T-helper 22 cell (primary cell): ENCODE measurements at regions not wholly inside any gene's neighbourhood (a gene's known extent, or its start where the extent isn't known, plus 50 kb on each side); places are given as distances from the start of the nearest gene placed in this dataset.

Experiments used
- DNase-seq: peaks from one replicate; pipeline ENCODE4 v3.0.0-alpha.2; 2020; ENCODE audit warnings: low read depth

DNA sequence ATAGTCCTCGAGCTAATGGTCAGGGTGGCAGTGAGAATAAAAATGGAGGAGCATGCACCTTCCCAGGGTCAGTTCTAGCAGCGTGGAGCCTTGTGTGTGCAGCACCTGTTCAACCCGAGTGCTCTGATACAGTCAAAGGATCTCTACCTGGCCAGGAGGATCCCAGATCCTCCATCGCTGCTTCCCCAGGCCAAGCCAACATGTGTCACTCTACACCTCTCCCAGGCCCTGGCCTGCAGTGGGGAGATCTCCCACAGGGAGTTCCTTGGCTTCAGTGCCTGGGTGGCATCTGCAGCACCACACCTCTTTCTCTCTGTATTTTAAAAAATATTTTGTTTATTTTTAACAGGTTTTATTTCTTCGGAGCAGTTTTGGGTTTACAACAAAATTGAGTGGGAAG, 414.8 kb upstream of the C2CD4B start:
- no peak for DNase-seq

DNA sequence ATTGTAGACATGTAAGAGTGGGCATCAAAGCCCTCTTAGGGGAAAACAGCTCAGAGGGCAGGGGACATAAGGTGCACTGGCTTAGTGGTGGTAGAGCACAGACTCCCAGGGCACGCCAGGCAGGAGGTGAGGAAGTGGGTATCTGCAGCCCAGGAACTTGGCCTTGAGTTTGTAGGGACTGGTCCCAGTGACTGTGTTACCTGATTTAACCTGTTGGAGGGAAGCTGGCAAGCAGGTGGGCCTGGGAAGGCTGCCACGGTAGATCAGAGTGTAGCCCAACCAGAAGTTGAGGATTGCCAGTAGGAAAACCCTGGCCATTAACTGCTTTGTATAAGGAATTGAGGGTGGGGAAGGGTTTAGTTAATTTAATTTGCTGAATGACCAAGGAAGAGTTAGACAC, 417.5 kb upstream of the C2CD4B start:
- DNase-seq = no peak

DNA sequence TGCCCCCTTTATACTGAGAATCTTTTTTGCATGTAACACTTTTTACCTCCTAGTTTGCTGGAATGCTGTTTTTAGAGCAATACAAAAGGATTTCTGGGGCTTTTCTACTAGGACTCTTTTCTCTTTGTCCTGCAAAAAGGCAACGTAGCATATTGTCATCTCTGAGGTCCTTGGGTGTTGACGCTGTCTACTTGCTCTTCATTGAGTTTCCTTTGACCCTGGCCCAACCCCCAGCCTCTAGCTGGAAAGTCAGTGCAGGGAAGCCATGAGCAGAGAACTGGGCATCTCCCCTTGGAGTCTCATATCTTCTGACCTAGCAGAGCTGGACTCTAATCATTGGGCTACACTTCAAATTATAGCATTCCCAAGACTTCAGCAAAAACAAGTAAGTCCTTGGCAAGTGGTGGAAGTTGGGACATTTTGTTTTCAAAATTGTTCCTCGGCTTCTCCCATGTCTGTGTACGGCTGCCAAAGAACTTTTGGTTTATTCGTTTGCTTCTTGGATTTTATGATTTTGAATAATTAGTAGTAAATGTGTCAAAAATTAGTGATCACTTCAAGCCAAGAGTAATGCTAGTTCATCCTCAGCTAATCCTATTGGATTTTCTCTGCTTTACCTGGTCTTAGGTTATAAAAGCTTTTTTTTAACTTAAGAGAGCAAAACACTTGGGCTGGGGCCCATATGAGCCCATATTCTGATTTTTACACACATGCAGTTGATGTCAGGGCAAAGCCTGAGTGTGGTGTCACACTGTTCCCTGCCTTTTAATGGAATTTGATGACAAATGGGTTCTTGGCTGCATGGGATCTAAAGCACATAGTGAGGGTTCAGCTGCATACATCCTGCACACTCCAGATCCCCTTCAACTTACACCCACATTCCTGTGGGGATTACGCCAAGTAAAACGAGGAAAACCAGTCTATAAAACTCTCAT, 419.5 kb upstream of the C2CD4B start:
- no peak for DNase-seq

DNA sequence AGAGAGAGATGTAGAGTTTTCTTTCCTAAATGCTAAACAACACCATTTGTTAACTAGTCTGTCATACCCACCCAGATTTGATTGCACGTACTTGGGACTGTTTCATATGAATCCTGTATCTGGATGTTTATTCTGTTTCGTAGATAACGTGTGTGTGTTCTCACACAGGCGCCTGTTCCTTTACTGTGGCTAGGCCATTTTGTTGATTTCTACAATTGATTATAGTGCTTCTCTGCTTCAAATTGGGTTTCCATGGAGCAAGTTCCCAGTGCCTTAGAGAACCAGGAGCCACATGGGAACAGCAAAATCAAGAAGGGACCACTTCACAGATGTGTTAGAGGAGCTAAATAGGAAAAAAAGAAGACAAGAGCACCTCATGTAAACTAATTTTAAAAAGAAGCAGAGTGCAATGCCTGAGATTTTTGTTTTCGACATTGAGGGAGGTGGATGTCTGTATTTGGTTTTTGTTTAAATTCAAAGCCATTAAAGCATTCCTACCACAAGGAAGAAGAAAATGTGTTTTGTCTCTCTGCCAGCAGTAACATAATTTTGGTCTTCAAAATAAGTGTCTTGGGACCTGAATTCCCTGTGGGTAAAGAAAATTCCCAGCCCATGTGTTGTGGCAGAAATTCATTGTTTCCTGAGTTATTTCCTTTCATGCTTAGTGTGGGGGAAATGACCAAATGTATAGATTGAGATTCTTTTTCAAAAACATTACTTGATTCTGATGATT, 424.0 kb upstream of the C2CD4B start:
- no peak for DNase-seq

DNA sequence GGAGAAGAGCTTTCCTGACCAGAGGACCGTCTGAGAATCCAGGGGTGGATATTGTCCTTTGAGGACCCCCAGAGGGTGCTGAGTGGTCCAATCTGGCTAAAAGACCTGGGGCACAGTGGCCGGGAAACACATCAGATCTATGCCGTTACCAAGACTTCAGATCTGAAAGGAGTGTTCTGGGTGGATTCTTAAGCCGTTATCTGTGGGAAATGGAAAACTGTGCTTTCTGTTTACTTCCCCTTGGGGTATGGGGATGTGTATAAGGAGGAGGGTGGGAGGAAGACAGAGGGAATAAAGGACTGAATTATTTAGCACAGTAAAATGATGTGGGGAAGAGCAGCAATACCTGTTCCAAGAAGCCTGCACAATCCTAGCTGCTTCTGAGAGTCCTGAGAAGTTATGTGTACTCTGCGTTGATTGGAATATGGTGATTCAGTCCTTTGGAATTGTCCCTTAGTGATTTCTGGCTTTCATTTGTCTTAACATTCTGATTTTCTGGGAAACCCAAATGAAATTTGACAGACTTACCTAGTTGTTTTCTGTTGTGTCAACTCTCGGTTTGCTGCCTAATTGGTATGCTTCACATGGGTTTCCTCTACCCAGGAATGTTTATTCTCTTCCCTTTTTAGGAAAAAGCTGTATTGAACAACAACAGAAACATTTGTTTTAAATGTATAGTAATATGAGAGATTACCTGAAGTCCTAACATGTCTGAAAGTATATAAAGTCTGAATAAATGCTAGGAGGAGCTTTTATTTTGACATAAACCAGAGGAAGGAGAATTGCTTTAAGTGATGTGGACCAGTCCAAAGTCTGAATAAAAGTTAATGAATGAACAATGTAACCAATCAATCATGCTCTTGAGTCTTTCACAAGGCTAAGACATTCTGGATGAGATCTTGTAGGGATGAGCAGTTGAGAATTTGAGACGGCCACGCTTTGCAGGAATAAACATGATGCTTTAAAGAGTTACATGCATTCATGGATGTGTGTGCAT, 427.1 kb upstream of the C2CD4B start:
- DNase-seq = no peak

DNA sequence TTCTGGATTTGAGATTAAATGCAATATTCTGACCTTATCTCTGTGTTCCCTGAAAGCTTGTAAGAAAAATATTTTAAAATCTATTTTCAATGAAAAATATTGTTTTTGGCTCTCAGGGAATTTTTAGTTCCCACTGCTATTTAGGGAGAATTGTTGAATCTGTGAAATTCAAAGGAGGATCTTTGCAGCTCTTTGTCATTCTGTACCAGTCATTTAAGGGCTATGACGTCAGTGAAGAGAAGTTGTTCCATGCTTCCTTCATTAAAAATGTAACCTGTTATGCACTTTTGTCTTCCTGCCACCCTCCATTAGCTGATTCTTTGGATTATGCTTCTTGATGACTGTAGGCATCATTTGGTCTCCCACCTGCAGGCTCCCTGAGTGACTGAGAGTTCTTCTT, 427.8 kb upstream of the C2CD4B start:
- no peak for DNase-seq

DNA sequence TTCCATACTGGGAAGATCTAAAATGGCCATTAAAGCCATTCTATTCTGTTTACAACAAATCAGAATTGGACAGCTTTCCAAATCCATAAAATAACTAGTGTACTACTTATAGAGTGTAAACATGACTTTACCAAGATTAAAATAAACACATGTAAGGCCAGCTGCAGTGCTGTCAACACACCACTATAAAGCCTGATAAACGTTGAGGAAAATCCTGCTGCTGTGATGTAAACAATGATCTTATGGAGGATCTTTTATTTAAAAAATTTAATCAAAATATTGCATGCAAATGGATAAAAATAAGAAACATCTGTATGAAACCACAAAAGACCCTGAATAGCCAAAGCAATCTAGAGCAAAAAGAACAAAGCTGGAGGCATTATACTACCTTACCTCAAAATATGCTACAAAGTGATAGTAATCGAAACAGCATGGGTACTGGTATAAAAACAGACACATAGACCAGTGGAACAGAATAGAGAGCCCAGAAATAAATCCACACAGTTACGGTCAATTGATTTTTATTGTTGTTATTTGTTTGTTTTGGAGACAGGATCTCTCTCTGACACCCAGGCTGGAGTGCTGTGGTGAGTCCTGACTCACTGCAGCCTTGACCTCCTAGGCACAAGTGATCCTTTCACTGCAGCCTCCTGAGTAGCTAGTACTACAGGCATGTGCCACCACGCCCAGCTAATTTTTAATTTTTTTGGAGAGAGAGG, 428.8 kb upstream of the C2CD4B start:
- no peak for DNase-seq

DNA sequence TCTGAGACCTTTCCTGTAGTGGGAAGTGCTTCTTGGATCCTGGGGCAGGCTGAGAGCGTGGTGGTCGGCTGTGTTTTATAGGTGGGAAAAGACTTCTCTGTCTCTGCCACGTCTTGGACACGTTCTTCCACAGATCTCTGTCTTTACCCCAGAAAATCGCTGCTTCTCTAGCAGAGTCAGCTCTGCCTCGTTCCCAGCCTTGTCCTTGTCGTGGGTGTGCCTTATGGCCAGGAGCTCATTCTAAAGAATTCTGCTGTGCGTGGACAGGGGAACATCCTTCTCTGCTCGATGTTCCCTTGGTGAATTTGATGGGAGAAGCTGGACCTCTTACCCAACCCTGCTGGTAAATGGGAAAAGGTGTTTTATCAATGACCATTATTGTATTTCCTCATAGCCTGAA, 433.1 kb upstream of the C2CD4B start:
- no peak for DNase-seq

DNA sequence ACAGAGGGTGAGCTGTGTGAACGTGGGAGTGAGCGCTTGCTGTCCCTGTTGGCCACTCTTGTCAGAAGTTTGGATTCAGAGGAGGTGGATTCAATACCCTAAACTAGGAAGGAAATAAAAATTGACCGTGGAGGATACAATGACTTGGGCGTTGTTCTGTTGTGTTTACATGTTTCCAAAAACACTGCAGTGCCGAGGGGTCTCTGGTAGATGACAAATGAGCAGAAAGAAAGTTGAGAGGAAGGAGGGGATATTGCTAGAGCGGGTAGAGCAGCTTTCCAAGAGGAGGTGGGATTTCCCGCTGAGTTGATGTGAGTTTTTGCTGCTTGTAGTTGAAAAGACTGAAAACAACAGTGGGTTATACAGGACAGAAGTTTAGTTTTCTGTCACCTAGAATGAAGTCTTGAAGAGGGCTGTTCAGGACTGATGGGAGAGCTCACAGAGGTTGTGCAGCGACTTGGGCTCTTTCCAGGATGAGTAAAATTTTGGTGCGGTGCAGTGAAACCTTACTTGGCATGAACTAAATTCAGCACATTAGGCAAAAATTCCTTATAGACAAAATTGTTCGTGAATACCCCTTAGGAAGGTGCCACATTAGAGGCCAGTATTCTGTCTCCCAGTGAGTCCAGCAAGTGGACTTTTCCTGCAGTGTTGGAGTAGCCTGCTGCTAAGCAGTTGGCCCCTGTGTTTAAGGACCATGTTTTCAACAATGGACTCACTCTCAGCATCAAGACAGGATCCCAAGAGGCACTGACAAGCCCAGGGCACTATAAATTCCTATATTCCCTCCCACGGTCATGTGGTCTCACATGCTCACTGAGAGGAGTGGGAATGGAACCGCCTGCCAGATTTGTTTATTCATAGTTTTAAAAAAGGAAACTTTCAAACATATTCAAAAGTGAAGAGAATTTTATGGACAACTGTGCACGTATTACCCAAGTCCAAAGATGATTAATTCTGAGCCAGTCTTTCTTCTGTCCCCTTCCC, 435.0 kb upstream of the C2CD4B start:
- no peak for DNase-seq

DNA sequence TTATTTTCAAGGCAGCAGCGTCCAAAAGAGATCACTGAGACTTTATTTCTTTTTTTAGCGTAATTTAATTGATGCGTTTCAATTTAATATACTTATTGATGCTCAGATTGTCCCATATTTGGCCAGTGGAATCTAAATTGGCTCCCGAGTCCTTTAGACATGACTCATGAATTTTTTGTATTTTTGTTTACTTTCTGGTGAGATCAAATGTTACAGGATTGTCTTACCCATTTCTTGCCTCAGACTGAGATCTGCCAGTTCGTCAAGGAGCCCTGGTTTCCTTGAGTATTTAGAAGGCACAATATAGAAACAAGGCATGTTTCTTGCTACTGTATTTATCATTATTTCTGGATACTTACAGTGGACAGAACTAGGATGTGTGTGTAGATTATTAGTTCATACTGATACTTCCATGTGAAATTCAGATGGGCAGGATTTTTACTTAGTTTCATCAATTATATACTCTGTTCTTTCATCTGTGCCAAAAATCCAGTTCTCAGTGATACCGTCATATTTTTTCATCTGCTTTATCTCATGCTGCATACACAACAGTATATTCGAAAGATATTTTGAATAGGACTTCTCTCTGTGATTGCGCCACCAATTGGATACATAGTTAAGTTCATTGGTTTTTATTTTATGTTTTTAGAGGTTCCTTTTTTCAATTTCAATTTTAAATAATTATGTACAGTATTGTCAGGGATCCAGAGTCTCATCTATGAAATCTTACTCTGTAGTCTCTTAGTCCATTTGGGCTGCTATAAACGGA, 436.9 kb upstream of the C2CD4B start:
- DNase-seq = no peak

DNA sequence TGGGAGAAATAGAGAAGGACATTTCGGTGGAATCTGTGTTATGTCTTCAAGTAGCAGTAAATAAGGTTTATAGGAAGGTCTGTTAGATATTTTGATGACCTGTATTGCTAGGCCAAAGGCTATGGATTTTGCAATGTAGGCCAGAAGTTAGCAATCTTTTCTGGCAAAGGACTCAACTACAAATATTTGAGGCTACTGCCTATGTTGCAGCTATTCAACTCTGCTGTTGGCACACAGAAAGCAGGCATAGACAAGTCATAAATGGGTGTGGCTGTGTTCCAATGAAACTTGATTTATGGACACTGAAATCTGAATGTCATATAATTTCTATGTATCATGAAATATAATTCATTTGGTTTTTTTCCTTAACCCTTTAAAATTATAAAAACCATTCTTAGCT, 438.7 kb upstream of the C2CD4B start:
- no peak for DNase-seq

DNA sequence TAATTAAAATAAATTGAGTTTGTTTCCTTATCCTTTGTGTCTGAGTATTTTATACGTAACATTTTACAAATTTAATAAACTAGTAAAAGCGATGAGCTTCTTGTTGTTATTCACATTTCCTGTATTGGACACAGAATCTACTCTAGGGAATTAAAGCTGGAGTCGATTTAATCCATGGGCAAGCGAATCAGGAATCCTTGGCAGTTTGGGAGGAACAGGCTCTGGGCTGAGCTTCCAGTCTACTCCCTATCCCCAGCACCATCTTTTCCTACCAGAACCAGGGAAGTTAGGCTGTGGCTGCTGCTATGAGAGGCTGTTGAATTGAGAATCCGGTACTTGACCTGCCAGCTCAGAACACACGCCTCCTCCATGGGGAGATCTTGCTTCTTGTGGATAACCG, 437.3 kb upstream of the TPM1 start:
- no peak for DNase-seq

DNA sequence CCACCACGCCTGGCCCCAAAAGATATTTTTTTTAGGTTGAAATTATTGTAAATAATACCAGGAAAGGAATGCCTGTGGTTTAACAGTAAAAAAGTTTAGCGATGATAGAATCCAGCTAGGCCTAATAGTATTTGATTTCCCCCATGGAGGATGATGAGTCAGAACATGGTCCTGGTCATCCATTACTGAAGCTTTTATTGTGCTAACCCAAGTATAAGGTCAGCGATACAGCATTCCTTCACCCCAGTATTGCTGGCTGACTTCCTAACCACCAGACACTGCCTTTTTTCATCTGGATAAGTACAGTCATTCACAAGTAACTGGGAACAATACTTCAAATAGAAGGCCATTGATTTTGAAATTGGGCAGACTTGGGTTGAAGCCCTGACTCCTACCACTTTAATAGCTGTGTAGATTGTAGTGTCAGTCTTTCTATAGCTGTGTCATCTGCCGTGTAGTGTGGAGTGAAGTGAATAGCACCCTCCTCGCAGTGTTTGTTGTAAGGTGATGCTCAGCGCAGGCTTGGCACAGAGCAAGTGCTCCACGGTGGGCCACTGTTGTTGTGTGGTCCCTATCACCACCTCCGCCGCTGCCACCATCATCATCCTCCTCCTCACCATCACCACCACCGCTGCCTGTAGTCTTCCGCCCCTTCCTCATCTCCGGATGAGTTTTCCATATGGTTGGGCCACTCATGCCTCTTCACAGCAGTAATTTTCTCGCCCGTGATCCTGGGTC, 436.0 kb upstream of the TPM1 start:
- DNase-seq = no peak

DNA sequence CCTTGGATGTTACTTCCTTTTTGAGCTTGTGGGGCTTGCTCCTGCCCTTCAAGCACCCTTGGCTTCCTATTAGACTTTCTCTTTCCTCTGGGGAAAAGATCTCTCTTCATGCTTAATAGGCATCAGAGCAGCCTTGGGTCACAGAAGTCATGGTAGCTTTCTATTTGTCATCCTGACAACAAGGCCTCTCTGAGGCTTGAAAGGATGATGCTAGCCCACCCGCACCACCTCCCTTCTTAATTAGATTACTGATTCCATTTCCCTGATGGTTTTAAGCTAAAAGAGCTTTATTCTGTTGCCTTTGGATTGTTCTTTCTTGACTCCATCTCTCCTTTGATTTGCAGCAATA, 435.5 kb upstream of the TPM1 start:
- no peak for DNase-seq

DNA sequence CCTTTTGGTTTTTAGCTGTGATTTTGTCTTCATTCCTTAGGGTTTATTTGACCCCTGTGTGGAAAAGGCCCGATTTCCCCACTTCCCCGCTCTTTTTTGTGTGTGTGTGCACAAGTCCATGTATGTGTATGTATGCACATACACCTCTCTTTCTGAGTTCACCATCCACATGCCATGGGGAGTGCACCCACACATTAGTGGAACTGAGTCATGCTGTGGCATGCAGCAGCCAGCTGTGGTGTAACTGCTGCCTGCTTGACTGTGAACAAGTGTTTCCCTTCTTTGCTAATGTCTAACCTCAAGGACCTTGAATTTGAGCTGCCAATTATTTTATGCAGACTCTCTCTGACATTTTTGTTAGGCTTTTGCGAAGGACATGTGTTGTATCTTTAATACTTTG, 434.9 kb upstream of the TPM1 start:
- DNase-seq = no peak

DNA sequence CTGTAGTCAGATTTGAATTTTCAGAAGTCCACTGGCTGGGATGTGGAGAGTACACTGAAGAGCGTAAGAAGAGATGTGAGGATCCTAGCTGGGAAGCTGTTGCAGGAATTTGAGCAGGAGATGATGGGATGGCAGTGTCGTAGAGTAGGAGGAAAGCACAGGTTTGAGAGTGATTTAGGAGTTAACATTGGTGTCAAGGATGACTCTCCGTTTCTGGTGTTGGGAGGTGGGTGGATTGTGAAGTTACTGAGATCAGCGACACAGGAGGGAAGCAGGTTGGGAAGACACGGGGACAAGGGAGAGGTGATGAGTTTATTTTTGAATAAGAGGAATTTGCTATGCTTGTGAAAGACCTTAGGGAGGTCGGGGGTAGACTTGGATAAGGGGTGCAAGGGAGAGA, 434.2 kb upstream of the TPM1 start:
- no peak for DNase-seq

DNA sequence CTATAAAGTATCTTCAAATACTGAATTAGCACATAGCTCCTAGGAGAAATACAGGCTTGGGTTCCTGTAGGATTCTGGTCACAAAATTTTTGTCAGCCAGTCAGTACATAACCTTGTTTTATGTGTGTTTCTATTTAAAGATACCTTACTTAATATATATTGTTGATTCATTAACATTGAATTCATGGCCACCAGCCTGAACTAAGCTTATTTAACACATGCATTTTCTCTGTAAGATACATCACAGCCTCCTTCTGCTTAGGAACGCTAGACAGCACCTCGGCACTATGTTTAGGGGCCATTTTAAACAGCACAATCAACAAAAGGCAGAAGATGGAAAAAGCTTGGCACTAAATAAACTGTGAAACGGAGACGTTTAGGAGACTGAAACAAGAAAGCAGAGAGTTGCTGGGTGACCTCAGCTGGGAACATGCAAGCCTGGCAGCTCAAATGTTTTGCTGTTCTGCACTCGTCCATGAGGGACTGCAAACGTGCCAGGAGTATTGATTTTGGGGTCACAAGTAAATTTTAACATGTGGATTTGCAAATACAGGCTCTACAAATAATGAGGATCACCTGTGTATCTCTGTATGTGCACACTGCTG, 432.2 kb upstream of the TPM1 start:
- DNase-seq = no peak

DNA sequence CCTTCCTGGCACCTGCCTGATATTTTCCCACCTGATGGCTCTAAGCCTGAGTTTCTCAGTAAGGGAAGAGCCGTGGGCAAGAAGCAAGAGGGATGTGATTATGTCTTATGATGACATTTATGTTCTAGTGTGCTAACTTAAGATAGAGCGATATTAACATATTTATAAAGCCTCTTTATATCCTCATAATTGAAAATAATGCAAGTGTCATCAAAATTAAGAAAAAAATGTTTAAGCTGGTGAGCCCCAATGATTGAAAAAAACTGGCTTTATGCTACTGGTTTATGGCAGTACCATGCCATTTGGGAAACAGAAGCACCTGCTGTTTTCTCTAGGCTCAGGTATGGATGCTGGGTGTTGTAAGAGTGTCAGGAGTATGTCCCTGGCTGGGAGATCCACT, 431.5 kb upstream of the TPM1 start:
- no peak for DNase-seq
